ENCODE measurements at regions not wholly inside any gene's neighbourhood (a gene's known extent, or its start where the extent isn't known, plus 50 kb on each side); places are given as distances from the start of the nearest gene placed in this dataset.

DNA sequence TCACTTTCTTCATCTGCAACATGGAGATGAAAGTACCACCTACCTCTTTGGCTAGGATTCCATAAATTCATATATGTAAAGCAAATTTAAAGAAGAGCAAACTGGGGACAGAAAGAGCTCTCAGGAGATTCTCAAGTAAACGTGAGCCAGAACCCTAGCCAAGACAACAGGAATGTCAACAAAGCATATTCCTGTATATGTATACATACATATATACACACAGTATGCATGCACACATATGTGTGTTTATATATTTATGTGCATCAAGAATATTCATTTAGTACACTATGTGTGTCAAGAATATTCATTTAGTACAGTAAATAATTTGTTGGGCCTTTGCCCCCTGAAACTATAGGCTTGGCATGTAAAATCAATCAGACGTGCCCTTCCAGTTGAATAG lies 574.4 kb upstream of the KLHL29 start:
- TF ChIP-seq, protein P1, sequence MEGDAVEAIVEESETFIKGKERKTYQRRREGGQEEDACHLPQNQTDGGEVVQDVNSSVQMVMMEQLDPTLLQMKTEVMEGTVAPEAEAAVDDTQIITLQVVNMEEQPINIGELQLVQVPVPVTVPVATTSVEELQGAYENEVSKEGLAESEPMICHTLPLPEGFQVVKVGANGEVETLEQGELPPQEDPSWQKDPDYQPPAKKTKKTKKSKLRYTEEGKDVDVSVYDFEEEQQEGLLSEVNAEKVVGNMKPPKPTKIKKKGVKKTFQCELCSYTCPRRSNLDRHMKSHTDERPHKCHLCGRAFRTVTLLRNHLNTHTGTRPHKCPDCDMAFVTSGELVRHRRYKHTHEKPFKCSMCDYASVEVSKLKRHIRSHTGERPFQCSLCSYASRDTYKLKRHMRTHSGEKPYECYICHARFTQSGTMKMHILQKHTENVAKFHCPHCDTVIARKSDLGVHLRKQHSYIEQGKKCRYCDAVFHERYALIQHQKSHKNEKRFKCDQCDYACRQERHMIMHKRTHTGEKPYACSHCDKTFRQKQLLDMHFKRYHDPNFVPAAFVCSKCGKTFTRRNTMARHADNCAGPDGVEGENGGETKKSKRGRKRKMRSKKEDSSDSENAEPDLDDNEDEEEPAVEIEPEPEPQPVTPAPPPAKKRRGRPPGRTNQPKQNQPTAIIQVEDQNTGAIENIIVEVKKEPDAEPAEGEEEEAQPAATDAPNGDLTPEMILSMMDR (conservative IDR thresholded peaks at IDR 0.05 in 1 of 2, IDR thresholded peaks at IDR 0.05 in 1 of 2; ENCODE audit: low read depth in 1 of 2, low read length in 2 of 2) = no peak
- no peak for TF ChIP-seq EZH2 (IDR thresholded peaks at IDR 0.05; ENCODE audit: low read length, missing control alignments)
